Endothelial cell of umbilical vein (primary cell): ENCODE measurements at regions not wholly inside any gene's neighbourhood (a gene's known extent, or its start where the extent isn't known, plus 50 kb on each side); places are given as distances from the start of the nearest gene placed in this dataset.

Experiments
- EZH2 ChIP-seq: IDR thresholded peaks from 2 replicates; pipeline ENCODE4 v1.6.1; 2012; ENCODE audit warnings: borderline replicate concordance, low read depth, mild to moderate bottlenecking, moderate library complexity, low read length, inconsistent platforms; ENCODE audit not compliant: severe bottlenecking
- FOS ChIP-seq: IDR thresholded peaks from 2 replicates; pipeline ENCODE4 v1.6.1; 2011; ENCODE audit warnings: mild to moderate bottlenecking, low read length, moderate library complexity, borderline replicate concordance; ENCODE audit not compliant: insufficient read depth
- JUN ChIP-seq: IDR thresholded peaks from 2 replicates; pipeline ENCODE4 v1.6.1; 2011; ENCODE audit warnings: borderline replicate concordance, low read depth; ENCODE audit not compliant: insufficient read length, insufficient read depth
- POLR2A ChIP-seq: IDR thresholded peaks from 2 replicates; pipeline ENCODE4 v1.6.1; 2012; ENCODE audit warnings: low read depth, mild to moderate bottlenecking, control low read depth, low read length
- POLR2AphosphoS5 ChIP-seq: IDR thresholded peaks from 2 replicates; pipeline ENCODE4 v1.6.1; 2012; ENCODE audit warnings: low read depth, mild to moderate bottlenecking, control low read depth, low read length, moderate library complexity; ENCODE audit not compliant: insufficient read depth
- TF ChIP-seq, protein P1 (sequence below), 2 donors: IDR thresholded peaks; 1 replicate in 1 of 2; 2 replicates in 1 of 2; pipeline ENCODE4 v1.5.1; 2011; ENCODE audit warnings: low read length in 2 of 2, mild to moderate bottlenecking in 2 of 2, moderate library complexity in 2 of 2, control low read depth in 1 of 2, inconsistent platforms in 1 of 2, low read depth in 1 of 2; ENCODE audit not compliant: insufficient read depth in 1 of 2; ENCODE audit errors: extremely low read depth in 1 of 2

DNA sequence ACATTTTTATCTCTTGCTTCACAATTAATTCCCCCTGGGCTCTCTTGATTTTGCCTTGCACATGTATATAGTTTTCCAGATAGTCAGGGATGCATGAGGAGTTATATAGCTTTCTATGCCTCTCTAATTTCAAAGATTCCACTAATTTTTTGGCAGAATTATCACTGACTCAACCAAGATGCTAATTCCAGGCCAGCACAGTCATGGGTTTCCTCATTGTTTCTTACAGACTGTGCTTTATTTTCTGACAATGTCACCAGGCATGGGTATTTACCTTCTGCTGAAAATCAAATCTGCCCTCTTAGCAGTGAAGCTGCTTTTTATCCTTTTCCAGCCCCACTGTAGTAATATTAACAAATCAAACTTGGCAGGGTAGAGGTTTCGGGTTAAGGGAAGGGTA is 1520.6 kb upstream of the CADM2 start:
- no peak for TF ChIP-seq JUN
- TF ChIP-seq, protein P1, sequence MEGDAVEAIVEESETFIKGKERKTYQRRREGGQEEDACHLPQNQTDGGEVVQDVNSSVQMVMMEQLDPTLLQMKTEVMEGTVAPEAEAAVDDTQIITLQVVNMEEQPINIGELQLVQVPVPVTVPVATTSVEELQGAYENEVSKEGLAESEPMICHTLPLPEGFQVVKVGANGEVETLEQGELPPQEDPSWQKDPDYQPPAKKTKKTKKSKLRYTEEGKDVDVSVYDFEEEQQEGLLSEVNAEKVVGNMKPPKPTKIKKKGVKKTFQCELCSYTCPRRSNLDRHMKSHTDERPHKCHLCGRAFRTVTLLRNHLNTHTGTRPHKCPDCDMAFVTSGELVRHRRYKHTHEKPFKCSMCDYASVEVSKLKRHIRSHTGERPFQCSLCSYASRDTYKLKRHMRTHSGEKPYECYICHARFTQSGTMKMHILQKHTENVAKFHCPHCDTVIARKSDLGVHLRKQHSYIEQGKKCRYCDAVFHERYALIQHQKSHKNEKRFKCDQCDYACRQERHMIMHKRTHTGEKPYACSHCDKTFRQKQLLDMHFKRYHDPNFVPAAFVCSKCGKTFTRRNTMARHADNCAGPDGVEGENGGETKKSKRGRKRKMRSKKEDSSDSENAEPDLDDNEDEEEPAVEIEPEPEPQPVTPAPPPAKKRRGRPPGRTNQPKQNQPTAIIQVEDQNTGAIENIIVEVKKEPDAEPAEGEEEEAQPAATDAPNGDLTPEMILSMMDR (IDR thresholded peaks at IDR 0.05; ENCODE audit: extremely low read depth in 1 of 2, insufficient read depth in 1 of 2, low read depth in 1 of 2, low read length in 2 of 2): no peak
- no peak for TF ChIP-seq FOS
- no peak for TF ChIP-seq POLR2A
- no peak for TF ChIP-seq EZH2
- TF ChIP-seq POLR2AphosphoS5: no peak
